Body of pancreas (tissue), 4 donors: ENCODE measurements at regions not wholly inside any gene's neighbourhood (a gene's known extent, or its start where the extent isn't known, plus 50 kb on each side); places are given as distances from the start of the nearest gene placed in this dataset.

ENCODE experiments used
- ATAC-seq: fragments of 150-250 bp; one replicate; pipeline ENCODE4 v1.9.1; 2016
- DNase-seq, 4 donors: peaks; one replicate each; pipeline ENCODE4 v3.0.0-alpha.2; 2019
- H3K27ac ChIP-seq, 4 donors: fragments of 200-600 bp; sonication (generic); 1 replicate in 3 of 4; 2 replicates in 1 of 4; pipeline versions ENCODE4 v1.5.1 to v1.6.1; 2016 to 2019; ENCODE audit warnings: mild to moderate bottlenecking in 1 of 4, mixed read lengths in 1 of 4, moderate library complexity in 1 of 4
- H3K27me3 ChIP-seq, 2 donors: fragments of 200-600 bp; sonication (generic); one replicate each; pipeline ENCODE4 v1.6.0; 2016; ENCODE audit warnings: mild to moderate bottlenecking in 1 of 2
- H3K36me3 ChIP-seq, 2 donors: fragments of 200-600 bp; sonication (generic); replicated peaks in 1 of 2; 2 replicates each; pipeline ENCODE4 v1.5.1; 2016; ENCODE audit warnings: low read depth in 2 of 2; ENCODE audit not compliant: insufficient read depth in 1 of 2
- H3K4me1 ChIP-seq: fragments of 200-600 bp; sonication (generic); one replicate; pipeline ENCODE4 v1.6.0; 2016
- H3K4me3 ChIP-seq, 2 donors: fragments of 200-600 bp; sonication (generic); 1 replicate in 1 of 2; 2 replicates in 1 of 2; pipeline ENCODE4 v1.5.1; 2016 to 2019
- H3K9me3 ChIP-seq, 3 donors: fragments of 200-600 bp; sonication (generic); 1 replicate in 2 of 3; 2 replicates in 1 of 3; pipeline ENCODE4 v1.5.1; 2016
- POLR2A ChIP-seq, 3 donors: fragments of 450-650 bp; IDR thresholded peaks; one replicate each; pipeline ENCODE4 v1.6.1; 2016; ENCODE audit warnings: antibody characterized with exemption in 3 of 3, mild to moderate bottlenecking in 2 of 3
- WGBS, 2 donors: methylation state at CpG; one replicate each; pipeline ENCODE4 v1.1.5; 2017; 5-methylcytosine and 5-hydroxymethylcytosine counted together
- intact Hi-C: fragments of 100-400 bp; cut with DNase I; formaldehyde crosslinking; loops from one replicate; pipeline ENCODE4 v1.15.1; 2023
- TF ChIP-seq, protein P1 (sequence below), 7 experiments: fragments of 450-650 bp in 4 of 7; fragments of 200-600 bp in 3 of 7; sonication (generic) in 3 of 7; IDR thresholded peaks; one replicate each; pipeline ENCODE4 v1.5.1; 2016 to 2019; ENCODE audit warnings: antibody characterized with exemption in 7 of 7

DNA sequence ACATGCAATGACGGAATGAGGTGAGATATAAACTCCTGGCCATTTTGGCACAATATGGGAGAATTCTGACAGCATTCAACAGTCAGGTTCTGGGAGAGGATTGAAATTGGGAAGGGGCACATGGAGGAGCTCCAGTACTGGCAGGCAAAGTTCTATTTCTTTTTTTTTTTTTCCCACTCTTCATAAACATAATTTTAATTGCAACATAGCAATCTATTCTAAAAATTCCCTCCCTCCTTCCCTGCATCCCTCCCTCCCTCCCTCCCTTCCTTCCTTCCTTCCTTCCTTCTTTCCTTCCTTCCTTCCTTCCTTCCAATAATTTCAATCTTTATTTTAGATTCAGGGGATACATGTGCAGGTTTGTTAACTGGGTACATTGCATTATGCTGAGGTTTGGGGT, 93.2 kb downstream of the PTCSC3 start:
- TF ChIP-seq, protein P1, sequence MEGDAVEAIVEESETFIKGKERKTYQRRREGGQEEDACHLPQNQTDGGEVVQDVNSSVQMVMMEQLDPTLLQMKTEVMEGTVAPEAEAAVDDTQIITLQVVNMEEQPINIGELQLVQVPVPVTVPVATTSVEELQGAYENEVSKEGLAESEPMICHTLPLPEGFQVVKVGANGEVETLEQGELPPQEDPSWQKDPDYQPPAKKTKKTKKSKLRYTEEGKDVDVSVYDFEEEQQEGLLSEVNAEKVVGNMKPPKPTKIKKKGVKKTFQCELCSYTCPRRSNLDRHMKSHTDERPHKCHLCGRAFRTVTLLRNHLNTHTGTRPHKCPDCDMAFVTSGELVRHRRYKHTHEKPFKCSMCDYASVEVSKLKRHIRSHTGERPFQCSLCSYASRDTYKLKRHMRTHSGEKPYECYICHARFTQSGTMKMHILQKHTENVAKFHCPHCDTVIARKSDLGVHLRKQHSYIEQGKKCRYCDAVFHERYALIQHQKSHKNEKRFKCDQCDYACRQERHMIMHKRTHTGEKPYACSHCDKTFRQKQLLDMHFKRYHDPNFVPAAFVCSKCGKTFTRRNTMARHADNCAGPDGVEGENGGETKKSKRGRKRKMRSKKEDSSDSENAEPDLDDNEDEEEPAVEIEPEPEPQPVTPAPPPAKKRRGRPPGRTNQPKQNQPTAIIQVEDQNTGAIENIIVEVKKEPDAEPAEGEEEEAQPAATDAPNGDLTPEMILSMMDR (IDR thresholded peaks at IDR 0.05), result no peak
- TF ChIP-seq POLR2A (IDR thresholded peaks at IDR 0.05), result no peak
- 72 to 100% methylated on average over 1 of the region's 1 CpG for WGBS, 2 donors
- intact Hi-C loops, result no loop called here
- H3K9me3 ChIP-seq, result no peaks in the 10 kb centered on the region
- H3K27ac ChIP-seq, result no peak overlapping the region
- H3K4me1 ChIP-seq, result no peaks in the 10 kb centered on the region
- H3K36me3 ChIP-seq, result no peaks in the 10 kb centered on the region
- DNase-seq (no peak), ATAC-seq (no peak)
- no peaks in the 10 kb centered on the region for H3K27me3 ChIP-seq
- no peak overlapping the region for H3K4me3 ChIP-seq

DNA sequence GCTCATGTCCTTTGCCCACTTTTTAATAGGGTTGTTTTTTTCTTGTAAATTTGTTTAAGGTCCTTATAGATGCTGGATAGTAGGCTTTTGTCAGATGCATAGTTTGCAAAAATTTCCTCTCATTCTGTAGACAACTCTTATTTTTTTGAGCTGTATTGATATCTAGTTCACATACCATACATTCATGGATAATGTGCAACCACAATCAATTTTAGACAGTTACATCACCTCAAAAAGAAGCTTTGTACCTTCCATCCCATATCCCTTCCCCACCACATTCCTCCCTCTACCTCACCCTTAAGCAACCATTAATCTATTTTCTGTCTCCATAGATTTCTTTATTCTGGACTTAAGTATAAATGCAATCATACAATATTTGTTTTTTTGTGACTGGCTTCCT, 98.4 kb downstream of the PTCSC3 start:
- H3K27ac ChIP-seq, result no peak overlapping the region
- H3K4me1 ChIP-seq, result no peaks in the 10 kb centered on the region
- ATAC-seq, result no peak
- no peaks in the 10 kb centered on the region for H3K27me3 ChIP-seq
- no peak overlapping the region for H3K4me3 ChIP-seq
- no peak for DNase-seq
- H3K36me3 ChIP-seq, result no peaks in the 10 kb centered on the region
- no peak for TF ChIP-seq POLR2A (IDR thresholded peaks at IDR 0.05)
- TF ChIP-seq, protein P1 (IDR thresholded peaks at IDR 0.05), result no peak
- no peaks in the 10 kb centered on the region for H3K9me3 ChIP-seq
- intact Hi-C loops, result no loop called here

DNA sequence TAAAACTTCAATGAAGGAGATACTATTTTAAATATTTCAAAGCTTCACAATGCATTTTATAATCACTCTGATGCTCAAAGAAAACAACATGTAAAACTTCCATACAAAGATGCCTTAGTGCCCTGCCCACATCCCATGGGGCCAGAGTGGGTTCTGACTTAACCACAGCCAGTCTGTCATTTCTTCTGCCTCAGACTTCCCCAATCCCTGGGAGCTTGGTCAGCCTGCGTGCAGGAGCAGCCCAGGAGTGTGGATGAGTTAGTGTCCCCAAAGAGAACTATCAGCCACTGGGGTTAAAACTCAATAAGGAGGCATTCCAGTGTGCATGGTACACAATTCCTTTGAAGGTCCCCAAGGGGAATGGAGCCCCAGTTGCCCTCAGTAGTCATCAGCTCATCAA, 100.3 kb downstream of the PTCSC3 start:
- no peak for TF ChIP-seq POLR2A (IDR thresholded peaks at IDR 0.05)
- TF ChIP-seq, protein P1 (IDR thresholded peaks at IDR 0.05), result no peak
- H3K27me3 ChIP-seq, result no peaks in the 10 kb centered on the region
- no peak overlapping the region for H3K27ac ChIP-seq
- no peaks in the 10 kb centered on the region for H3K36me3 ChIP-seq
- no peak for DNase-seq
- 30 to 57% methylated on average over 1 of the region's 1 CpG for WGBS, 2 donors
- no peak overlapping the region for H3K4me3 ChIP-seq
- no peaks in the 10 kb centered on the region for H3K4me1 ChIP-seq
- no peak for ATAC-seq
- intact Hi-C loops, result no loop called here
- H3K9me3 ChIP-seq, result no peaks in the 10 kb centered on the region

DNA sequence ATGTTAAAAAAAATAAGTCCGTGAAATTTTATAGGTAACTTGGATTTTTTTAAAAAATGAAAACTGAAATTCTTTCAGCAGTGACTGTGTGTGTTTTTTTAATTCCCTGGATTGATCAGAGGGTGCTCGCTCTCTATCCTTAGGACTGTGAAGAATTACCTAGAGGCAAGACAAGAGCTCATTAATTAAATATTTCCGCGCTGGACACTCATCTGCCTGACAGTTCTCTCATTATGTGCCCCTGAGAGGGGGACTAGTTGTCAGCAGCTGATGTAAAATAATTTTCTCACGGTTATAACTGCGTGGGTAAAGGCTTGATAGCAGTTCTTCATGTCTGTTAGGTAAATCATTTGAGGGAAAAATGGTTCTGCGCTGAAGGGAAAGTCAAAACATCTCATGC, 101.3 kb downstream of the PTCSC3 start:
- Histone ChIP-seq H3K36me3 (no peaks in the 10 kb centered on the region), H3K4me3 (no peak overlapping the region), H3K9me3 (no peaks in the 10 kb centered on the region), H3K4me1 (peaks cover 5% of the 10 kb centered on the region), H3K27me3 (no peaks in the 10 kb centered on the region), H3K27ac (no peak overlapping the region)
- TF ChIP-seq, protein P1 (IDR thresholded peaks at IDR 0.05), result no peak
- no peak for TF ChIP-seq POLR2A (IDR thresholded peaks at IDR 0.05)
- no peak for DNase-seq
- no peak for ATAC-seq
- intact Hi-C loops, result no loop called here
- WGBS, 2 donors, result 60 to 65% methylated on average over 7 of the region's 7 CpGs

DNA sequence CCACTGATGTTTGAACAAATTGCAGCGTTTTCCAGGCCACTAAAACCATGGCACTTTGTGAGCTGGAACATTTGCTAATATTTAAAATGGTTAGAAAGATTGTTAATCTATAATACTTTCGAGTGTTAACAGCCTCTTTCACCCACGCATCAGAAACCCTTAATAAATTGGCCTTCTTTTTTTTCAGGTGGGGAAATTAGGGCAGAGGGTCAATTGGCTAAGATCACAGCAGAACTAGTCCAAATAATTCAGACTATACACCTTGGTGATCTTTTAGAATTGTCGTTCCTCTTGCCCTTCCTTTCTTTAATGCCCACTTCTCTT, 105.8 kb downstream of the PTCSC3 start:
- no peak for DNase-seq
- no peaks in the 10 kb centered on the region for H3K36me3 ChIP-seq
- peaks cover 19% of the 10 kb centered on the region for H3K4me1 ChIP-seq
- no peak overlapping the region for H3K4me3 ChIP-seq
- intact Hi-C loops, result loop anchor here (5.0 kb wide), 1 partner anchor 297 kb away; no protein-coding TSS in a partner anchor
- TF ChIP-seq, protein P1 (IDR thresholded peaks at IDR 0.05), result no peak
- TF ChIP-seq POLR2A (IDR thresholded peaks at IDR 0.05), result no peak
- peak overlapping the region in 3 of 4 donors; percentile 33 to 49 (median 47) for H3K27ac ChIP-seq
- H3K27me3 ChIP-seq, result no peaks in the 10 kb centered on the region
- no peaks in the 10 kb centered on the region for H3K9me3 ChIP-seq
- no peak for ATAC-seq
- WGBS, 2 donors, result 6 to 12% methylated on average over 4 of the region's 4 CpGs
